HG03571 (cell line): ENCODE measurements at regions not wholly inside any gene's neighbourhood (a gene's known extent, or its start where the extent isn't known, plus 50 kb on each side); places are given as distances from the start of the nearest gene placed in this dataset.
"Not testable (repeated sequence)": the region's sequence is repeated elsewhere in the genome, so short reads cannot be mapped to it uniquely, and the experiment has no call there.

ENCODE experiments used
- ATAC-seq: cut with Tn5 transposase; IDR thresholded peaks from one replicate; pipeline ENCODE4 v1.9.1; 2021; ENCODE audit not compliant: unreplicated experiment

DNA sequence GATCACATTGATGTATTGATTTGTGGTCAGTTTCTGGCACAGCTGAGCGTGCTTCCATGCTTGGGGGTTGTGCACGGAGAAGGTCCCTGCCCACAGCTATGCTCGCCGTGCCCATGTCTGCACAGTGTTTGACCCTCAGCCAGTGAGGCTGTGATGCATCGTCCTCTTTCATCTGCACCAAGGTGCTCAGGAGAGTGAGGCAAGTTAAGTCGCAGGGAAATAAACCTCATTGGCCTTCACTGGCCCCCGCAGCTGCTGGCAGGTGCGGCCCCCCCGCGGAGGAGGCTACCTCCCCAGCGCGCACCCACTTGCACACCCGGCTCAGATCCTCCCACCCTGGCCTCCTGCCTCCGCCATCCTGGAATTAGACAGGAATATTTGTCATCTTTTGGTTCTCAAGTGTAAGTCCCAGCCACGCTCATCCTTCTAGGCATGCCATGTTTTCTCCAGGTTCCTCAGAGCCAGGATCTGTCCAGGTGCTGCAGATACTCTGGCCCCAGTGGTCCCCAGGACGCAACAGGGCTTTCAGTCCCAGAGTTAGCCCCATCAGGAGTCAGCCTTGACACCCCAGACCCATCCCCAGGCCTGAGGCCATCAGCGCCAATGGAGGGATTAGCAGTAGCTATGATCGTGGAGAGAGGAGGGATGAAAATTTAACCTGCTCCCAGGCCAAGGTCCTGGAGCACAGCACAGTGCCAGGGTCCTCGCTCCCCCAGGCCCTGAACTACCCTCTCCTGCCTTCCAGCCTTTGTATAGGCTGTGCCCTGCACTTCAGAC, 93.7 kb downstream of the OAT start:
- ATAC-seq: no peak

DNA sequence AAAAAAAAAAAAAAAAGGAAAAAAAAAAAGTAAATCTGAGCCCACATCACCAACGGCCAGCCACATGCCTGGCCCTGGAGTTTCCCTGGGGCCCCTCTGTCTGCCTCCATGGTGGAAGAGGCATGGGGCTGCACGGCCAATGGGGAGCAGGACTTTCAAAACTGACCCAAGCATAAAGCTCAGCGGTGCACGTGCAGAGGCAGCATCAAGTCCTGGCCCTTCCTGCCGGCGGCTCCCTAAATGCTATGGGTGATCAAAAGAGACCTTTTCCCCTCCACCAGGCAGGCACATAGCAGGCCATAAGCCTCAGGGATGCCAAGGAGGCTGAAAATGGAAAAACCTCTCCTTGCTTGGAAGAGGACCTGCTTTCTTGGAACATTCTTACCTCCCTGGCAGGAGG, 94.3 kb downstream of the OAT start:
- no peak for ATAC-seq

DNA sequence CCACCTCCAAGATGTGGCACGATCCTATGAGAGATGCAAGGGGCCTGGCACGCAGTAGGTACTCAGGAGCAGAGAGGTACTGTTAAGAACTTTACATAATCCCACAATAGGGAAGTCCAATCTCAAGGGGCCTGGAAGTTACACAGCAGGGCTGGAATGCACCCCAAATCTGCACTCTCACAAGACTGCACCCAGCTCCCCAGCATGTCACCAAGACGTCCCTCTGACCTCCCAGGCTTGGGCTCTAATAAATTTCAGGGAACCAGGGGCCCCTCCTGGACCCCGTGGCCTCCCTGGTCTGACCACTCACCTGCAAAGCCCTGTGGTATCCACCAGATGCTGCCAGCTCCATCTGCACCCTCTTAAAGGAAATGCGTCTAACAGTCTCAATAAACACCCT, 94.9 kb downstream of the OAT start:
- no peak for ATAC-seq

DNA sequence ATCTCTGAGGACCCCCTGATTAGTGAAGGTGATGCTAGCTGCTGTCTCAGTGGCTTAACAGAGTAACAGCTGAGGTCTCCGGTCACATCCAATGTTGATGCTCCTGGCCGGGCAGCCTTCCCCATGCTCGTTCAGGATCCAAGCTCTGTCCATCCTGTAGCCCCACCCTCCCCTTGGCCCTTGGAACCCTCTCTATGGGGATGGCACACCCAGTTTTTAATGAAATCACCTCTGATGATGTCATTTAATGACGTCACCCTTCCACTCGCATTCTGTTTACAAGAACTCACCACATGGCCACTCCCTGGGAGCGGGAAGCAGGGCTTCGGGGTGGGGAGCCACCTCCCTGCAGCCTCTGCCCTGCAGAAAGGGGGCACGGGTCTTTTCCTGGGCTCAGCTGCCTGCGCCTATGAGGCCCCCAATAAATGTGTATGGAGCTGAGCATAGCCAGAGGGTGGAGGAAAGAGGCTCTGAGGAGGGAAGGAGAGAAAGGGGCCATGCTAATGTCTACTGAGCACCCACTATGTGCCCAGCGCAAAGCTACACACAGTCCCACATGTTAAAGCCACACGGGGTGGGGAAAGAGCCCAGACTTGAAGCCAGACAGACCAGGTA, 95.5 kb downstream of the OAT start:
- no peak for ATAC-seq

DNA sequence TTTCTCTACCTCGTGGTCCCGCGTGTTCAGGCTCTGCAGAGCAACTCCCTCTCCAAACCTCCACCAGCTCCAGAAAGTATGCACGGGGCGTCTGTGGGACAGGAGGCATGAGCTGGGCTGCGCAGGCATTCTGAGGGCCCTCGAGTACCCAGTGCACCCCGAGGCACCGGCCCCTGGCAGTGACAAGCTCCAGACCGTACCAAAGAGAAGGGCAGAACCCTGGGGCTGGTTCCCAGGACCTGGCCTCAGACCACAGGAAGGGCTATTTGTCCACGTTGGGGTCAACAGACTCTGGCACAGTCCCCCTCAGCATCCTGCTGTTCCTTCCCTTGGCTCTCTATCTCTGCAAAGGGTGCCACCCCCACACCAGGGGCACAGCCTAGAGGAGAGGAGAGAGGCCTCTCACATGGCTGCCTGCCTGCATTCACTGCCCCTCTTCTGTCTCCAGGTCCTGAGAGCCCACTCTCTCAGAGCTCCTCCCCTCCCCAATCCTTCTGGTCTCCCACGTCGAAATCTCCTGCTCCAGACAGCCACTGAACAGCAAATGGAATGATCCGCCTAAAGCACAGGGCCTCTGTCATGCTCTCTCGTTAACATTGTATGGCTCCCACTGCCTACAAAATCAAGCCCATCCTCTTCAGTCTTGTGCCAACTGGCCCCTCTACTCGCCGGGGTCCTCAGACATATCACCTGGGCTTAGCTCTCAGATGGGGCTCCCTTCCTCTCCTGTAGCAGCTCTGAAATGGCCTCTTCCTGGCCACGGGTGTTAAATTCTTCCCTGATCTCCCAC, 96.3 kb downstream of the OAT start:
- no peak for ATAC-seq

DNA sequence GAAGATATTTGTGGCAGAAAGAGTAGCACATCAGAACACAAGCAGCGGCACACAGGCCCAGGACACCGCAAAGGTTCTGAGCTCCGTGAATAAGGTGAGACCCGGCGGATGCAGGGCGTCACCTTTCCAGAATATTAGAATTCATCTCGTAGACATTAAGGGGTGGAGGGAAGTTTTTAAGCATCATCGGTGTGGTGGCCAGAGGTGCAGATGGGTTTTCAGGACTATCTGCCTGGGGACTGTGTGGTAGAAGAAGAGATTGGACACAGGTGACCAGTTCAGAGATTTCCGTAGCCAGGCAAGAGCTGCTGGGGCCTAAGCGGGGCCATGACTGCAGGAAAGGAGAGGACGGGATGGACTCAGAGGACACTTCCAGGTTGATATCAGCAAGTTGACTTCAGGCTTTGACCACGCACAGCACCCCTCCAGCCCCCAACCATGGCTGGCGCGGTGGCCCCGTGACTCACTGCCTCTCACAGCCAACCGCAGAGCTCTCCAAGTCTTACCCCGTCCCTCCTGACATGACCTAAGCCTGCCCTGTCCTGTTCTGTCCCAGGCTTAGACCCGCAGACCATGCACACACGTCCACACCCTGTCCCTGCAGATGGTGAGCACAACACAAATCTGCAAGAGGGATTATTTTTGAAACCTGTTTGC, 97.2 kb downstream of the OAT start:
- ATAC-seq: no peak

DNA sequence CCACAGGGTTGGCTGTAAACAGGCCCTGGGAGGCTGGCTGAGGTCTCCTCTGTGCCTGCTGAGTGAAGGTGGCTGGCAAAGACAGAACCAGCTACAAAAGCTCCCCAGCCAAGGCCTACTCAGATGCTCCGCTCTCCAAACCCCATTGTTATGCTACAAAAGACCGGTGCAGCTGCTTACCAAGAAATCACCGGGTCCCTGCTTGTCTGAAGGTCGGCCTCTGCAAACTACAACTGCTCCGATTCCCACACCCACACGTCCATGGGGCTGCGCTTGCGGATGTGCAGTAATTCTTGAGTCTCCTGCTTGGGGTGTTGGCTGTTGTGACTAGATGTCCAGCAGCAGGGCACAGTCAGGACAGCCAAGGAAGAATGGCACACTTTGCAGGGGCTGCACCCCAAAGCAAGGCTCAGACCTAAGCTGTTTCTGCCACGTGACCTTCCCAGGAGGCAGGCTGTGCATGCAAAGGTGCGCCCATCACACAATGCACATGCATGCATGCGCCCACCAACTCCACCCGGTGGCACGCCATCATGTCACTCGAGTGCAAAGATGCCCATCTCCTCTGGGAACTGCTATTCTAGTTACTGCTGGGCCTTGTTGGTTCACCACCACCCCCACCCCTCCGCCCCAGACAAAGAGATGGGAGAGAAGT, 97.8 kb downstream of the OAT start:
- ATAC-seq: no peak

DNA sequence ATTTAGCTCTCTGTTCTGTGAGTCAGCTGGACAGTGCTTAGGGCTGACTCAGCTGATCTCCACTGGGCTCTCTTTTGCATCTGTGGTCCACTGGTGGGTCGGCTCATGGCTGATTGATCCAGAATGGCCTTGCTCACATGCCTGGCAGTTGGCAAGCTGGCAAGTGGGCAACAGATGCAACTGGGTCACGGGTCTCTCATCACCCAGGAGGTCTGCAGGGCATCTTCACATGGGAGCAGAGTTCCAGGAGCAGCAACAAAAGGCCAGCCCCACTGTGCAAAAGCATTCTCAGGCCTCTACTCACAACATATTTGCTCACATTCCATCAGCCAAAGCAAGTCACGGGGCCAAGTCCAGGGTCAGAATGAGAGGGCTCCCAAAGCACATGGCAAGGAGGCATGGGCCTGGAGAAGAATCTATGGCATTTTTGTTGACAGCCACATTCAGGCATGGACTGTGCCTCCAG, 98.8 kb downstream of the OAT start:
- no peak for ATAC-seq

DNA sequence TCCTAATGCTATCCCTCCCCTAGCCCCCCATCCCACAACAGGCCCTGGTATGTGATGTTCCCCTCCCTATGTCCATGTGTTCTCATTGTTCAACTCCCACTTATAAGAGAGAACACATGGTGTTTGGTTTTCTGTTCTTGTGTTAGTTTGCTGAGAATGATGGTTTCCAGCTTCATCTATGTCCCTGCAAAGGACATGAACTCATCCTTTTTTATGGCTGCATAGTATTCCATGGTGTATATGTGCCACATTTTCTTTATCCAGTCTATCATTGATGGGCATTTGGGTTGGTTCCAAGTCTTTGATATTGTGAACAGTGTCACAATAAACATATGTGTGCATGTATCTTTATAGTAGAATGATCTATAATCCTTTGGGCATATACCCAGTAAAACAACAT, 99.2 kb downstream of the OAT start:
- ATAC-seq: not testable (repeated sequence)

DNA sequence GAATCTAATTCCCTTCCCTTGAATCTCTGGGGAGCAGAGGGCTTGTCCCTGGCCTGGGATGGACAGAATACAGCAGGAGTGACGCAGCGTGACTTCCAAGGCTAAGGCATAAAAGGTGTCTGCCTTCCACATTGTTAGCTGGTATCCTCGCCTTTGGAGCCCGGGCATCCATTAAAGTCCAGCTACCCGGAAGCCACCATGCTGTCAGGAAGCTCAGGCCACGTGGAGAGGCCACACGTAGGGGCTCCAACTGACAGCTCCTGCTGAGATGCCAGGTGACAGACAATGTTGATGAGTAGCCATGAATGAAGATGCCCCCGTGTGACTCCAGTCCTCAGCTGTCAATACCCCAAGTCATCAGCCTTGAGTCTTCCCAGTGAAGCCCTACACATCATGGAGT, 99.9 kb downstream of the OAT start:
- ATAC-seq: no peak

DNA sequence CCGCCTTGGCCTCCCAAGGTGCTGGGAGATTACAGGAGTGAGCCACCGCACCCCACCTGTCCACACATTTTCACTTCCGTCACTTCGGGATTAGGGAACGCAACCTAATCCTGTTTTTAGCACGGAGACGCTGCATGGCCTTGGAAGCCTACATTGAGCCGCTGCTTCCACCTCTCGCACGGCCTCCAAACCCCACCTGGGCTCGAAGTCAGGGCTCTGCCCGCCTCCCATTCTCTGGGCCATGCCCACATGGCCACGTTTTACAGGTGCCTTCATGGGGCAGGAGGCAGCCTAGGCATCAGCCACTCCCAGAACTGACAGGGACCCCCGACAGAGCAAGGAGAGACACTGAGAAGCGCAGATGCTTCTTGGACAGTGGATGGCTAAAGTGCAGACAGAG, 100.6 kb downstream of the OAT start:
- ATAC-seq: no peak

DNA sequence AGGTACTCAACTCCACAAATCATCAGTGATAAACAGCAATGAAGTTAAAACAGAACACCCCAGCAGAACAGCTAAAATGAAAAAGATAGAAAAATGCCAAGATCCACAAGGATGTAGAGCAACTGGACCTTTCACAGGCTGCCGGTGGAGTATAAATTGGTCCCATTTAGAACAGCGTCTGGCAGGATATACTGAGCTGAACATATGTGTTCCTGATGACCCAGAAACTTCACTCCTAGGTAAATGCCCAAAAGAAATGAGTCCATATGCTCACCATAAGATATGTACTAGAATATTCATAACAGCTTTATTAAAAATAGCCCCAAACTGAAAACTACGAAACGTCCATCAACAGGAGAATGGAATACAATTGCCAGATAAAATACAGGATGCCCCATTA, 102.4 kb downstream of the OAT start:
- no peak for ATAC-seq

DNA sequence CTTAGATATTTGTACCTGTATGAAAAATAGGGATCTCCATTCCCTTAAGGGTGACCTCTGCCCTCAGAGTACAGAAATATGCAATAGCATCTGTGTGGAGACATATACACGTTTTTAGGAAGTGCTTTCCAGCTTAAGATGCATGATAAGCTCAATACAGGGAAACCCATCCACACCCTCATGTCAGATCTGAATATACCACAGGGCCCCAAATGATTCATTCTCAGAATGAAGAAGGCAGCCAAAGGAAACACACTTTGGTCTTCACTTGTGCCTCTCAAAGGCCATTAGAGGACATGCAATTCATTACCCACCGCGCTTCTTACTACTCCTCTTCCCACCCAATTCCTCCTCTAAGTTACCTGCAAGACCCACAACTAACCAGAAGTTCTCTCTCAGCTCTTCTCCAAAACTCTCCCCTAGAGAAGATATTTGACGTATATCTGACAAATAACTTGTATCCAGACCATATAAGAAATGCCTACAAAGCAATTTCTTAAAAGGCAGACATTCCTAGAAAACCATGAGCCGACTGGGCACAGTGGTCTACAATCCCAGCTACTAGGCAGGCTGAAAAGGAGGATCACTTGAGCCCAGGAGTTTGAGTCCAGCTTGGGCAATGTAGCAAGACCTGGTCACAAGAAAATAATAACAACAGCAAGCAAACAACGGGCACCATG, 103.0 kb downstream of the OAT start:
- ATAC-seq: no peak

DNA sequence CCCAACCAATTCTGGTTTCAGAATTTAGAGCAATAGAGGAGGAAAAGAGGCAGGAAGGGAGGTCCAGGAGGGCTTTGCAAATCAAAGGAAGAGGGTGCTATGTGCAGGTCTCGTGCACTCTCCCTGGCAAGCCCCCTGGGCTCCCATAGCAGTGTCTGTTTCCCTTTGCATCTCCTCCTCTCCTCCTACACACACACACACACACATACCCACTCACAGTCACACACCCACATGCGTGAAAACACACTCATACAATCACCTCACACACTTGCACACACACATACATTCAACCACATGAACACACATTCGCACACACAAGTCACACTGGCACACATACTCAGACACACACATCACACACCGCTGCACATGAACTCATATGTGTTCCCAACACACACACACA, 105.3 kb downstream of the OAT start:
- ATAC-seq: no peak

DNA sequence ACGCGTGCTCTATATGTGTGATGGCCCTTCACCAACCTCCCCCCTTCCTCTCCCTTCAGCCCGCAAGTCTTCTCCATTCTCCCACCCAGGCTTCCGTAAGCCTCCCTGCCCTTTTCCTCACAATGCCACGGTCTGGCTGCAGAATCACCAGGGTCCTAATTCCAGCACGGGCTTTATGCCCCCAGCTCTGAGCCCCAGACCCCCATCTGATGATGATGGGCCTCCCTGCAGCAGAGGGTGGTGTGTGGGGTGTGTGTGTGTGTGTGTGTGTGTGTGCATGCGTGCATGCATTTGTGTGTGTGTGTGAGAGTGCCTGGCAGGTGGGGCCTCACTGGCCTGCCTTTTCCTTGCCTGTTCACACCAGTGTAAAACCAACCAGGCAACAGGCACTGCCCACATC, 109.9 kb downstream of the OAT start:
- ATAC-seq: no peak

DNA sequence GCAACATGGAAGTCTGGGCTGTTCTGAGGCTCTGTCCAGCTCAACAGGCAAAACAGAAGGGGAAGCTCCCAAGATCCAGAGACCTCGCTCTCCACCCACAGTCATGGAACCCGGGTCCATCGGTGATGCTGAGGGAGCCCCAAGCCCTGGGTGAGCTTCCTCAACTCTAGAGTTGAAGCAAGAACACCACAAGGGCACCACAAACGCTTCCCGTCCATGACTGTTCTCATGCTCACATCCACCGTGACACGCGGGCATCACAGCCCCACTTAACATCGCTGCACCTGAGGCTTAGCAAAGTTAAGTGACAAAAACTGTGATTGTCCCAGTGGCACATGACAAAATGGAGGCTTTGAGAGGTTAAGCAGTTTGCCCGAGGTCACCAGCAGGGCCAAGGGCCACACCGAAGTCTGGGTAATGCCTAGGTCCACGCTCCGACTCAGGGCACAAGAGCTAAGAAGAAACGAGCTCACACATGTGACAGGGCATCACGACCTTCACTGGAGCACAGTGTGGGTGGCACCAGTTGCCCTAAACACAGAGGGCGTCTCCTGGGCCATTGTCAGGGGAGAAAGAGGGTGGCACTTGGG, 110.6 kb downstream of the OAT start:
- no peak for ATAC-seq

DNA sequence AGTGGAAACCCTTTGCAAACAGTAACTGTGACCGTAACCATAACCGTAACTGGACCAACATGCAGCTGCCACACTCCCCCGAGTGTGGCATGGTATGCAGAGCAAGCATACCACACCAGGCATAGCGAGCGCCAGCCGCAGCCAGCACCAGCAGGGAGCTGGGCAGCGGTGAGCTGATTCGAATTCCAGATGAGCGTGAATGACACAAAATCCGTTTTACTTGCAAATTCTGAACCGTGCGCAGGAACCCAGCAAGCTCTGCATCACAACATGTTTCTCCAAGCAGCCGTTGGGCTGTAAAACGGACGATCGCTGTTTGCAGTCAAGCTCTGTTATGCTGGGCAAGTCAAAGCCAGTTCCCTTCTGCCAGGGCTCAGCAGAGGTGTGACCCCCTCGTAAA, 111.1 kb downstream of the OAT start:
- no peak for ATAC-seq

DNA sequence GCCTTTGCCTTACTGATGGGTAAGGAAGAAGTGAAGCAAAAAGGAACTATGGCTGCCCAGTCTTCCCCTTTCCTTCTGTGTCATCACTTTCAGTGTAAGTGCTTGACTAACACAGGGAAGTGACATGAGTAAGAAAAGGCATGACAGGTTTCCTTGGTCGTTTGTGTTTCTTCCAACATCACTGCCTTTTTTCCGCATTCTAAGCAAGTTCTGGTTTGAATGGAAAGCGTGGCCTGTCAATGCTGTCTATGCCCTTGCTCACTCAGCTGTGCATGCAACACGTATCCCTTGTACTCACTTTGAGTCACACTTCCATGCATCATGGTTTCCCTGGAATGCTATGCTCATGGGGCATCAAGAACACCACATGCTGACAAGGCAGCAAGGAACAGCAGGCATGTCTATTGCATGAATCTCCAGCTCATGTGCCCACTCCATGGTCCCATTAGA, 111.8 kb downstream of the OAT start:
- no peak for ATAC-seq

DNA sequence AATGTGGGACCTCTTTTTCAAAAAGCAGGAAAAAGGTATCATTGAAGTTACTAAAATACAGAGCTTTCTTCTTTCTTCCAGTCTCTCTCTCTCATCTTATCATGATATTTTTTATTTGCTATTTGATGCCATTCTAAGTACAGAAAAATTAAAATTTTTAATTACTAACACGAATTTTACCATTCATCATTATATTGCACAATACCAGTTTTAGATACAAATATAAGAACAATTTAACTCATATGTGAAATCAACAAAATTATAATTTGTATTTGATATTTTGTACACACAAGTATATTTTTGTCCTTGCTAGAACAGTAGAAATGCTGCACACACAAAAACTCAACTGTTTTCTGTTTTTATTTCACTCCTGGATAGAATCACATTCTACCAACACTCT, 112.2 kb downstream of the OAT start:
- no peak for ATAC-seq

DNA sequence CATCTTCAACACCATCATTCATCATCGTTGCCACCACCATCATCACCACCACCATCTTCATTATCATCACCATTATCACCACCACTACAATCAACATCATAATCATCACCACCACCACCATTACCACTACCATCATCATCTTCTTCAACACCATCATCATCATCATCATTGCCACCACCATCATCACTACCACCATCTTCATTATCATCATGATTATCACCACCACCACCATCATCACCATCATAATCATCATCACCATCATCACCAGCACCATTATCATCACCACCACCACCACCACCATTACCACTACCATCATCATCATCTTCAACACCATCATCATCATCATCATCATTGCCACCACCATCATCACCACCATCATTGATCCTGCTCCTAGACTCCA, 112.7 kb downstream of the OAT start:
- ATAC-seq: no peak
